ENCODE measurements at regions not wholly inside any gene's neighbourhood (a gene's known extent, or its start where the extent isn't known, plus 50 kb on each side); places are given as distances from the start of the nearest gene placed in this dataset.

GRCh38 chr18:68121826-68122225 lies 593.1 kb downstream of the TMX3 start:
- TF ChIP-seq POLR2AphosphoS5 (IDR thresholded peaks at IDR 0.05; ENCODE audit: low read depth, low read length) (no peak), REST (IDR thresholded peaks at IDR 0.05; ENCODE audit: insufficient read depth in 1 of 2, low read depth in 2 of 2, low read length in 2 of 2) (no peak), SIN3A (IDR thresholded peaks at IDR 0.05; ENCODE audit: borderline replicate concordance, insufficient read depth, low read length) (no peak), TAF1 (IDR thresholded peaks at IDR 0.05; ENCODE audit: borderline replicate concordance, insufficient read depth, low read length) (no peak), FOXP2 (optimal IDR thresholded peaks at IDR 0.05; ENCODE audit: borderline replicate concordance, extremely low read depth, extremely low read length, insufficient read depth) (no peak)
